NB4 (cell line): ENCODE measurements at regions not wholly inside any gene's neighbourhood (a gene's known extent, or its start where the extent isn't known, plus 50 kb on each side); places are given as distances from the start of the nearest gene placed in this dataset.

Experiments used
- CTCF ChIP-seq: IDR thresholded peaks from one replicate; pipeline ENCODE4 v1.5.1; 2012; ENCODE audit warnings: low read depth, low read length
- MAX ChIP-seq: IDR thresholded peaks from 2 replicates; pipeline ENCODE4 v1.6.1; 2011; ENCODE audit warnings: low read depth, low read length
- MYC ChIP-seq: IDR thresholded peaks from 2 replicates; pipeline ENCODE4 v1.6.1; 2011; ENCODE audit warnings: low read depth, low read length
- POLR2A ChIP-seq: IDR thresholded peaks from 2 replicates; pipeline ENCODE4 v1.6.1; 2011; ENCODE audit warnings: mild to moderate bottlenecking; ENCODE audit not compliant: insufficient read length; ENCODE audit errors: extremely low read depth

- TF ChIP-seq CTCF (no peak), POLR2A (no peak), MAX (no peak), MYC (no peak)
Measured at GRCh38 chr9:91154686-91155085, 207.0 kb downstream of the AUH start.
